KMS-11 (cell line): ENCODE measurements at regions not wholly inside any gene's neighbourhood (a gene's known extent, or its start where the extent isn't known, plus 50 kb on each side); places are given as distances from the start of the nearest gene placed in this dataset.

Experiments
- H2AFZ ChIP-seq: fragments of 200-600 bp; sonication (generic); 2 replicates; pipeline ENCODE4 v1.6.1; 2016; ENCODE audit warnings: antibody characterized with exemption, mixed run types, low read depth
- H3K27ac ChIP-seq: fragments of 200-600 bp; sonication (generic); 2 replicates; pipeline ENCODE4 v1.6.1; 2016; ENCODE audit warnings: mild to moderate bottlenecking, mixed run types
- H3K27me3 ChIP-seq: fragments of 200-600 bp; sonication (generic); 2 replicates; pipeline ENCODE4 v1.6.1; 2017; ENCODE audit warnings: mild to moderate bottlenecking, low read depth, mixed run types, moderate library complexity; ENCODE audit not compliant: insufficient read depth
- H3K36me3 ChIP-seq: fragments of 200-600 bp; sonication (generic); 2 replicates; pipeline ENCODE4 v1.6.1; 2017; ENCODE audit warnings: mild to moderate bottlenecking, mixed run types; ENCODE audit not compliant: insufficient read depth
- H3K4me1 ChIP-seq: fragments of 200-600 bp; sonication (generic); 2 replicates; pipeline ENCODE4 v1.6.1; 2016; ENCODE audit warnings: mild to moderate bottlenecking, low read depth, mixed run types; ENCODE audit not compliant: poor library complexity, severe bottlenecking
- H3K4me2 ChIP-seq: fragments of 200-600 bp; sonication (generic); 2 replicates; pipeline ENCODE4 v1.7.0; 2016; ENCODE audit warnings: mild to moderate bottlenecking, mixed run types
- H3K4me3 ChIP-seq: fragments of 200-600 bp; sonication (generic); IDR thresholded peaks from 2 replicates; pipeline ENCODE4 v1.6.1; 2017; ENCODE audit warnings: low read depth, low read length, mixed read lengths; ENCODE audit not compliant: insufficient read depth
- H3K79me2 ChIP-seq: fragments of 200-600 bp; sonication (generic); 2 replicates; pipeline ENCODE4 v1.6.1; 2016; ENCODE audit warnings: low read depth, mixed run types; ENCODE audit not compliant: insufficient read depth
- H3K9ac ChIP-seq: fragments of 200-600 bp; sonication (generic); 2 replicates; pipeline ENCODE4 v1.6.1; 2016; ENCODE audit warnings: mild to moderate bottlenecking, mixed run types
- H4K20me1 ChIP-seq: fragments of 200-600 bp; sonication (generic); 2 replicates; pipeline ENCODE4 v1.6.1; 2016; ENCODE audit warnings: mild to moderate bottlenecking, mixed run types; ENCODE audit not compliant: insufficient read depth
- CTCF ChIP-seq: fragments of 200-600 bp; sonication (generic); conservative IDR thresholded peaks from 2 replicates; pipeline ENCODE4 v1.6.1; 2017; ENCODE audit warnings: low read depth, mild to moderate bottlenecking, antibody characterized with exemption, low read length, moderate library complexity, mixed read lengths

DNA sequence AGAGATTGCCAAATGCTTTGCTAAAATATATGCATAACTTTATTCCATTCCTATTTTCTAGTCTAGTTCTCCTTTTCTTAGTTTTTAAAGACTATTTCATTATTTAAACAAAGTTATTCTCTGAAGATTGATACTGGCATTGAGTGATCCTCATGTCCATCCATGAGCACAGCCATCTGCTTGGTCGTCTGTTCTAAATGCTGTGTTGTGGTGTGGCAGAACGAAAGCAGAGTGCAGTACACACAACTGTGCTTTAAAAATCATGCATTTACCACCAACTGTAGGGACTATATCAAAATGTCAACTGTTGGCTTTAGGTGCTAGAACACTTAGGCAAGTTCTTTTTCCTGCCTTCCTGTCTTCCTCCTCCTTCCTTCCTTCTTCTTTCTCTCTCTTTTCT lies 226.6 kb downstream of the ACKR3 start:
- Histone ChIP-seq H3K4me1 (no peaks in the 10 kb centered on the region), H4K20me1 (no peaks in the 10 kb centered on the region), H3K4me2 (no peak overlapping the region), H3K27me3 (no peaks in the 10 kb centered on the region), H3K4me3 (no peak overlapping the region), H3K9ac (no peak overlapping the region), H3K79me2 (no peaks in the 10 kb centered on the region), H3K36me3 (no peaks in the 10 kb centered on the region), H3K27ac (no peak overlapping the region), H2AFZ (no peak overlapping the region)
- no peak for TF ChIP-seq CTCF

GRCh38 chr2:236797411-236797810 lies 227.8 kb downstream of the ACKR3 start:
- H2AFZ ChIP-seq: no peak overlapping the region
- no peak overlapping the region for H3K9ac ChIP-seq
- no peaks in the 10 kb centered on the region for H3K4me1 ChIP-seq
- no peak for TF ChIP-seq CTCF
- no peak overlapping the region for H3K27ac ChIP-seq
- H3K79me2 ChIP-seq: no peaks in the 10 kb centered on the region
- H4K20me1 ChIP-seq: no peaks in the 10 kb centered on the region
- no peak overlapping the region for H3K4me2 ChIP-seq
- no peak overlapping the region for H3K4me3 ChIP-seq
- H3K36me3 ChIP-seq: no peaks in the 10 kb centered on the region
- no peaks in the 10 kb centered on the region for H3K27me3 ChIP-seq

DNA sequence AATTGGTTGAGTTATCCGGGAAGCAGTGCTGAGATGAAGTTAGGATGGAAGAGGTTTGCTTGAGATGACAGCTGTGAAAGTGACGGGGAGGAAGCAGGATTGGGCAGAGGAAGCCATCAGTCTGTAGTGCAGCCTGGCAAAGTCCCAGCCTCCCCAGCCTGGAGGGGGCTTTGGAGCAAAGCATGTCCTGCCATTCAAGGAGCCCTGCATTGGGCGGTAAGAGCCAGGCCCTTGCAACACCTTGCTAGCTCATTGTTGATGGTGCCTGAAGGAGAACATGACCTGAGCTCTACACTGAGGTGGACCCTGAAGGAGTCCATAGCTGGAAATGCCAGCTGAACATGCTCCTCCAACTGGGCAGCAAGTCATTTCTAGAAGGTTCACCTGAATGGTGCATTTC lies 228.9 kb downstream of the ACKR3 start:
- H2AFZ ChIP-seq: no peak overlapping the region
- no peak for TF ChIP-seq CTCF
- H4K20me1 ChIP-seq: no peaks in the 10 kb centered on the region
- H3K79me2 ChIP-seq: no peaks in the 10 kb centered on the region
- no peaks in the 10 kb centered on the region for H3K27me3 ChIP-seq
- no peaks in the 10 kb centered on the region for H3K4me1 ChIP-seq
- H3K36me3 ChIP-seq: no peaks in the 10 kb centered on the region
- H3K27ac ChIP-seq: no peak overlapping the region
- H3K9ac ChIP-seq: no peak overlapping the region
- H3K4me2 ChIP-seq: no peak overlapping the region
- H3K4me3 ChIP-seq: no peak overlapping the region

DNA sequence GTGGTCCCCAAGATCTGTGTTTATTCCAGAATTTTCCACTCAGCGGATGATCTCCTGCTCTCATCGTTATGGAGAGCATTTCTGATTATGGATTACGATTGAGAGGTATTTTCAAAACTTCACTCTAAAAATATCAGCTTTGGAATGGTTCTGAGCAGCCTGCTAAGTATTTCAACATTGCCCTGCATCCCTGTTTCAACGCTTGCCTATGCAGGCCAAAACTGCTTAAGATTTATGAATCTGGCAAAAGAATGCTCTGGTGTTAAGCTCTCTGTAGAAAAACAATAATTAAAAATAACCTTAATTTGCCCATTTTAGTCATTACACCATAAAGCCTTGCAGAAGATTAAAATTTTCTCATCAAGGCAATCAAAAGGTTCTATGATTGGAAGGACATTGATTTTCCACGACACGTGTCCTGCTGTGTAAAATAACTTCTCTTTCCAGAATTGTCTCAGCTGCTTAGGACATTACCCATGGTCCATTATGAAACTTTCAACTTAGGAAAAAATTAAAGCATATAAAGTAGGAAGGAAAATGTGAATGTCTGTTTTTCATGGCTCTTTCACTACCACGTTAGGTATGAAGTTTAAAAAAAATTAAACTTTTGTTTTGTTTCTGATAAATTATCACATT lies 229.9 kb downstream of the ACKR3 start:
- no peak overlapping the region for H2AFZ ChIP-seq
- no peaks in the 10 kb centered on the region for H3K27me3 ChIP-seq
- no peaks in the 10 kb centered on the region for H3K79me2 ChIP-seq
- no peaks in the 10 kb centered on the region for H3K36me3 ChIP-seq
- no peaks in the 10 kb centered on the region for H3K4me1 ChIP-seq
- H3K4me3 ChIP-seq: no peak overlapping the region
- H3K9ac ChIP-seq: no peak overlapping the region
- H3K4me2 ChIP-seq: no peak overlapping the region
- no peak for TF ChIP-seq CTCF
- H3K27ac ChIP-seq: no peak overlapping the region
- no peaks in the 10 kb centered on the region for H4K20me1 ChIP-seq
